Keratinocyte (primary cell): ENCODE measurements at regions not wholly inside any gene's neighbourhood (a gene's known extent, or its start where the extent isn't known, plus 50 kb on each side); places are given as distances from the start of the nearest gene placed in this dataset.

ENCODE experiments used
- DNase-seq: peaks from one replicate; pipeline ENCODE4 v3.0.0-alpha.2; 2011; ENCODE audit warnings: low read depth, missing footprints, low spot score
- FAIRE-seq: peaks from 2 replicates; lab custom pipeline; 2011; peaks lifted over from hg19 to GRCh38; lab: Jason Lieb, UNC
- H2AFZ ChIP-seq: 2 replicates; pipeline ENCODE4 v1.6.0; 2012; ENCODE audit warnings: low read length, control low read depth, inconsistent platforms; ENCODE audit not compliant: control insufficient read depth
- H3K27ac ChIP-seq: 2 replicates; pipeline ENCODE4 v1.5.1; 2011; ENCODE audit warnings: low read length; ENCODE audit not compliant: control insufficient read depth, insufficient read depth
- H3K27me3 ChIP-seq: 3 replicates; pipeline ENCODE4 v1.6.0; 2011; ENCODE audit warnings: low read length; ENCODE audit not compliant: control insufficient read depth, insufficient read depth; ENCODE audit errors: extremely low read depth
- H3K36me3 ChIP-seq, 2 experiments: 2 replicates in 1 of 2; 3 replicates in 1 of 2; pipeline ENCODE4 v1.5.1; 2011; ENCODE audit warnings: low read length in 2 of 2, mild to moderate bottlenecking in 1 of 2; ENCODE audit not compliant: control insufficient read depth in 2 of 2, insufficient read depth in 2 of 2; ENCODE audit errors: extremely low read depth in 1 of 2
- H3K4me1 ChIP-seq: 3 replicates; pipeline ENCODE4 v1.5.1; 2011; ENCODE audit warnings: low read length; ENCODE audit not compliant: control insufficient read depth, insufficient read depth; ENCODE audit errors: extremely low read depth
- H3K4me2 ChIP-seq: 3 replicates; pipeline ENCODE4 v1.6.0; 2011; ENCODE audit warnings: low read depth, low read length; ENCODE audit not compliant: control insufficient read depth, insufficient read depth; ENCODE audit errors: extremely low read depth
- H3K4me3 ChIP-seq, 3 experiments: fragments of 200-600 bp in 1 of 3; sonication (generic) in 1 of 3; 2 replicates in 2 of 3; 3 replicates in 1 of 3; pipeline ENCODE4 v1.5.1; 2011 to 2016; ENCODE audit warnings: low read length in 3 of 3, mild to moderate bottlenecking in 3 of 3, control low read depth in 2 of 3, inconsistent platforms in 1 of 3, low read depth in 1 of 3, mixed read lengths in 1 of 3, mixed run types in 1 of 3, moderate library complexity in 1 of 3; ENCODE audit not compliant: control insufficient read depth in 2 of 3, insufficient read depth in 2 of 3; ENCODE audit errors: extremely low read depth in 1 of 3
- H3K79me2 ChIP-seq: 2 replicates; pipeline ENCODE4 v1.6.0; 2012; ENCODE audit warnings: low read length; ENCODE audit not compliant: control insufficient read depth, insufficient read depth
- H3K9ac ChIP-seq: 3 replicates; pipeline ENCODE4 v1.6.0; 2011; ENCODE audit warnings: low read length; ENCODE audit not compliant: control insufficient read depth, insufficient read depth; ENCODE audit errors: extremely low read depth
- H3K9me1 ChIP-seq: 3 replicates; pipeline ENCODE4 v1.6.0; 2011; ENCODE audit warnings: low read length; ENCODE audit not compliant: control insufficient read depth, insufficient read depth; ENCODE audit errors: extremely low read depth
- H3K9me3 ChIP-seq: 2 replicates; pipeline ENCODE4 v1.5.1; 2012; ENCODE audit warnings: low read depth, low read length; ENCODE audit not compliant: control insufficient read depth
- H4K20me1 ChIP-seq: 3 replicates; pipeline ENCODE4 v1.6.0; 2011; ENCODE audit warnings: low read length; ENCODE audit not compliant: control insufficient read depth, insufficient read depth; ENCODE audit errors: extremely low read depth
- CTCF ChIP-seq, 3 experiments: IDR thresholded peaks in 1 of 3; conservative IDR thresholded peaks in 1 of 3; optimal IDR thresholded peaks in 1 of 3; 2 replicates in 2 of 3; 3 replicates in 1 of 3; pipeline versions ENCODE3 to v1.5.1; 2011; ENCODE audit warnings: low read length in 3 of 3, mild to moderate bottlenecking in 3 of 3, moderate library complexity in 2 of 3, control low read depth in 1 of 3, inconsistent platforms in 1 of 3; ENCODE audit not compliant: insufficient read depth in 2 of 3; ENCODE audit errors: extremely low read depth in 1 of 3
- EZH2 ChIP-seq: IDR thresholded peaks from one replicate; pipeline ENCODE4 v1.6.1; 2012; ENCODE audit warnings: inconsistent platforms, mild to moderate bottlenecking, low read length, moderate library complexity
- dilution Hi-C: fragments of 300-500 bp; cut with MboI; formaldehyde crosslinking; loops from one replicate; pipeline ENCODE4 v1.7.0; 2020; ENCODE audit warnings: low sequenced_read_pairs; ENCODE audit not compliant: extremely low pct_ligation_motif_present

GRCh38 chr1:4055294-4055967 lies 155.4 kb upstream of the C1orf174 start:
- H3K36me3 ChIP-seq, result no peaks in the 10 kb centered on the region
- no peak overlapping the region for H3K27ac ChIP-seq
- no peaks in the 10 kb centered on the region for H3K4me1 ChIP-seq
- H4K20me1 ChIP-seq, result no peaks in the 10 kb centered on the region
- H3K79me2 ChIP-seq, result no peaks in the 10 kb centered on the region
- no peaks in the 10 kb centered on the region for H3K27me3 ChIP-seq
- H3K4me3 ChIP-seq, result no peak overlapping the region
- peaks cover 12% of the 10 kb centered on the region for H3K9me3 ChIP-seq
- DNase-seq, result no peak
- dilution Hi-C loops, result no loop called here
- H3K9me1 ChIP-seq, result no peaks in the 10 kb centered on the region
- TF ChIP-seq CTCF (optimal IDR thresholded peaks at IDR 0.05 in 1 of 3, IDR thresholded peaks at IDR 0.05 in 1 of 3, conservative IDR thresholded peaks at IDR 0.05 in 1 of 3; ENCODE audit: extremely low read depth in 1 of 3, insufficient read depth in 2 of 3, low read length in 3 of 3) (no peak), EZH2 (no peak)
- no peak overlapping the region for H3K9ac ChIP-seq
- no peak for FAIRE-seq
- no peak overlapping the region for H3K4me2 ChIP-seq
- no peak overlapping the region for H2AFZ ChIP-seq

GRCh38 chr1:4056422-4056821 lies 156.3 kb upstream of the C1orf174 start:
- no peak overlapping the region for H2AFZ ChIP-seq
- peaks cover 12% of the 10 kb centered on the region for H3K9me3 ChIP-seq
- H3K27ac ChIP-seq, result no peak overlapping the region
- no peaks in the 10 kb centered on the region for H3K9me1 ChIP-seq
- DNase-seq, result no peak
- no peaks in the 10 kb centered on the region for H3K27me3 ChIP-seq
- no peak overlapping the region for H3K9ac ChIP-seq
- no peak overlapping the region for H3K4me3 ChIP-seq
- no peaks in the 10 kb centered on the region for H3K79me2 ChIP-seq
- dilution Hi-C loops, result no loop called here
- no peaks in the 10 kb centered on the region for H4K20me1 ChIP-seq
- no peaks in the 10 kb centered on the region for H3K36me3 ChIP-seq
- H3K4me1 ChIP-seq, result no peaks in the 10 kb centered on the region
- no peak overlapping the region for H3K4me2 ChIP-seq
- TF ChIP-seq EZH2, result no peak
- no peak for TF ChIP-seq CTCF (optimal IDR thresholded peaks at IDR 0.05 in 1 of 3, IDR thresholded peaks at IDR 0.05 in 1 of 3, conservative IDR thresholded peaks at IDR 0.05 in 1 of 3; ENCODE audit: extremely low read depth in 1 of 3, insufficient read depth in 2 of 3, low read length in 3 of 3)
- no peak for FAIRE-seq
